Skeletal muscle tissue (tissue), 3 donors: ENCODE measurements at regions not wholly inside any gene's neighbourhood (a gene's known extent, or its start where the extent isn't known, plus 50 kb on each side); places are given as distances from the start of the nearest gene placed in this dataset.

Source experiments
- H3K27ac ChIP-seq: one replicate; pipeline ENCODE4 v1.7.0; 2013; ENCODE audit warnings: mild to moderate bottlenecking, low read depth, low read length, inconsistent platforms
- H3K27me3 ChIP-seq, 3 donors: one replicate each; pipeline ENCODE4 v1.7.0; 2013; ENCODE audit warnings: low read length in 3 of 3; ENCODE audit not compliant: control insufficient read depth in 3 of 3, insufficient read depth in 3 of 3
- H3K36me3 ChIP-seq, 3 donors: one replicate each; pipeline ENCODE4 v1.7.0; 2013; ENCODE audit warnings: low read length in 3 of 3; ENCODE audit not compliant: control insufficient read depth in 3 of 3, insufficient read depth in 3 of 3
- H3K4me1 ChIP-seq, 3 donors: one replicate each; pipeline ENCODE4 v1.7.0; 2013; ENCODE audit warnings: low read length in 3 of 3, mild to moderate bottlenecking in 3 of 3; ENCODE audit not compliant: control insufficient read depth in 3 of 3, insufficient read depth in 3 of 3
- H3K4me3 ChIP-seq, 3 donors: one replicate each; pipeline ENCODE4 v1.7.0; 2013; ENCODE audit warnings: low read length in 3 of 3
- H3K9ac ChIP-seq, 3 donors: one replicate each; pipeline ENCODE4 v1.7.0; 2013; ENCODE audit warnings: low read length in 3 of 3, mild to moderate bottlenecking in 3 of 3, moderate library complexity in 2 of 3, low read depth in 1 of 3
- H3K9me3 ChIP-seq, 3 donors: one replicate each; pipeline ENCODE4 v1.7.0; 2013; ENCODE audit warnings: low read length in 3 of 3; ENCODE audit not compliant: control insufficient read depth in 3 of 3
- donor health status: Osteomylitis.

DNA sequence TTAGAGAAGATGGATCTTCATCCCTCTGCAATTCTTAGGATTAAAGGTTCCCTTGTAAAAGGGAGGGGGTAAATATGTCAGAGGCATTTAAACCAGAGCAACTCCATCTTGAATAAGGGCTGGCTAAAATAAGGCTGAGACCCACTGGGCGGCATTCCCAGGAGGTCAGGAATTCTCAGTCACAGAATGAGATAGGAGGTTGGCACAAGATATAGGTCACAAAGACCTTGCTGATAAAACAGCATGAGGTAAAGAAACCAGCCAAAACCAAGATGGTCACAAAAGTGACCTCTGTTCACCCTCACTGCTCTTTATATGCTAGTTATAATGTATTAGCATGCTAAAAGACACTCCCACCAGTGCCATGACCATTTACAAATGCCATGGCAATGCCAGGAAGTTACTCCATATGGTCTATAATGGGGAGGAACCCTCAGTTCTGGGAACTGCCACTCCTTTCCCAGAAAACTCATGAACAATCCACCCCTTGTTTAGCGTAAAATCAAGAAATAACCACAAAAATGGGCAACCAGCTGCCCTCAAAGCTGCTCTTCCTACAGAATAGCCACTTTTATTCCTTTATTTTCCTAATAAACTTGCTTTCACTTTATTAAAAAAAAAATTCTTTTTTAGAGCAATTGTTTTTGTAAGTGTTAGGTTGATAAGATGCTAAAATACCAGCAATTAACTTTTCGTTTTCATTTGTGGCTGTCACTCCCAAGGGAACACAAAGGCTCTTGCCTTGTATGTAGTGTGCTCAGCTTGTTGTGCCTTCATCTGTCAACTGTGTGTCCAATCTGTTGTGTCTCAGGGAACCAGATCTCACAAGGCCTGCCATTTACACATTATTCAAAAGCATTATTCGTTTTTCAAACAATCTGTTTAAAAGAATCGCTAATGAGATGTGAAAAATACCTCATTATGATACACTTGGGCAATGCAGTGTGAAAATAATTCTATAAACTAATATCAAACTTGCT, 205.2 kb upstream of the RGPD4 start:
- H3K9ac ChIP-seq, result no peak overlapping the region
- no peak overlapping the region for H3K4me3 ChIP-seq
- no peaks in the 10 kb centered on the region for H3K27me3 ChIP-seq
- H3K9me3 ChIP-seq, result peaks cover 0 to 3% (median 0%) of the 10 kb centered on the region in 3 donors
- no peaks in the 10 kb centered on the region for H3K4me1 ChIP-seq
- no peak overlapping the region for H3K27ac ChIP-seq
- H3K36me3 ChIP-seq, result no peaks in the 10 kb centered on the region

DNA sequence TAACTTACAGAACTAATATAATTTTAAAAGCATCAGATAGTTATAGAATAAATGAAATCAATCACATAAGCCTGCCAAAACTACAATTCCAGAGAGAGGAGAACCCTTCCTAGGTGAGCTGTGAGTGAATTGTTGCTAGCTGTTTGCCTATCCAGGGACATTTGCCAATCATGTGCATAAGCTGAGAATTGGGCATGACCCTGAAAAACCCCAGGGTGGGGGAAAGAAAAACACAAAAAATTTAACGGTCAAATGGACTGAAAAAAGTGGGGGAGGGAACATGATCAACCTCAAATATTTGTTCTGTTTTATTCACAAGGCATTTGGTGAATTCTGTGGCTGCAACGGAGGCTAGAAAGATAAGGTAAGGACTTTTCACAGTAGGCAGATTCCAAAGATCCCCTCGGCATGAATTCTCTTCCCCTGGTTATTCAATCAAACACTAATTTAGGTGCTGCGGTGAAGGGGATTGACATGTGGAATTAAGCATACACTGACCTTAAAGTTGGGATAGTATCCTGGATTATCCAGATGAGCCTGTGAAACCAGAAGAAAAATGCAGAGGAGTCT, 203.9 kb upstream of the RGPD4 start:
- H3K36me3 ChIP-seq, result no peaks in the 10 kb centered on the region
- H3K27me3 ChIP-seq, result no peaks in the 10 kb centered on the region
- H3K4me1 ChIP-seq, result no peaks in the 10 kb centered on the region
- no peak overlapping the region for H3K4me3 ChIP-seq
- H3K9ac ChIP-seq, result no peak overlapping the region
- H3K27ac ChIP-seq, result no peak overlapping the region
- peaks cover 0 to 6% (median 3%) of the 10 kb centered on the region in 3 donors for H3K9me3 ChIP-seq

DNA sequence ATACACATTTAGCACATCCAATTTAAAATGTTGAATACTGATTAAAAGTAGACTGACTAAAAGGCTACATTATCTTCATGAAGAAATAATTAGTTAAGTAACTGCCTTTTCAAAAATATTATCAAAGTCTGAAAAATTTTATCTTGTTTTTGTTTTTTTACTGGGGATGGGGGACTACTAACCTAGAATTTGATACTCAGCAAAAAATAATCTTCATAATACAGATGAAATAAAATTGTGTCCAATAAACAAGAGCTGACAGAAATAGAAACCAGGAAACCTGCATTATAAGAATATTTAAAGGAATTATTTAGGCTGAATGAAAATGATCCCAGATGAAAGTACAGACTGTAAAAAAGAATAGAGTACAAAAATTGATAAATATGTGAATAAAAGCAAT, 200.7 kb upstream of the RGPD4 start:
- peaks cover 0 to 6% (median 3%) of the 10 kb centered on the region in 3 donors for H3K9me3 ChIP-seq

DNA sequence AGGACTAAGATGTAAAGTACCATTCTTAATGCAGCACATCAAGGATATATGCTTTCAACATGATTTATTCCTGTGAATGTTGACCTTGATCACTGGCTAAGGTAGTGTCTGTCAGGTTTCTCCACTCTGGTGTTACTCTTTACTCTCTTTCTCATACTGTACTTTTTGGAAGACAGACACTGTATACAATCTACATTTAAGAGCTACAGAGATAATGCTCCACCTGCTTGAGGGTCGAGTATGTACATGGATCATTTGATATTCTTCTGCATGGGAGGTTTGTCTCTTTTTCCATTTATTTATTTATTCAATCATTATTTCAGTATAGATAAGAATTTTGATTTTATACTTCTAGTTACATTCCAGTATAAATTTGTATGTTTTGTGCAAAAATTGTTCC, 199.5 kb upstream of the RGPD4 start:
- Histone ChIP-seq H3K9ac (no peak overlapping the region), H3K36me3 (no peaks in the 10 kb centered on the region), H3K27ac (no peak overlapping the region), H3K4me1 (no peaks in the 10 kb centered on the region), H3K27me3 (no peaks in the 10 kb centered on the region), H3K4me3 (no peak overlapping the region), H3K9me3 (peaks cover 0 to 6% (median 3%) of the 10 kb centered on the region in 3 donors)

More for the DNA sequence above, 200.7 kb upstream of the RGPD4 start:
- Histone ChIP-seq H3K27me3 (no peaks in the 10 kb centered on the region), H3K9ac (no peak overlapping the region), H3K27ac (no peak overlapping the region), H3K36me3 (no peaks in the 10 kb centered on the region), H3K4me1 (no peaks in the 10 kb centered on the region), H3K4me3 (no peak overlapping the region)

DNA sequence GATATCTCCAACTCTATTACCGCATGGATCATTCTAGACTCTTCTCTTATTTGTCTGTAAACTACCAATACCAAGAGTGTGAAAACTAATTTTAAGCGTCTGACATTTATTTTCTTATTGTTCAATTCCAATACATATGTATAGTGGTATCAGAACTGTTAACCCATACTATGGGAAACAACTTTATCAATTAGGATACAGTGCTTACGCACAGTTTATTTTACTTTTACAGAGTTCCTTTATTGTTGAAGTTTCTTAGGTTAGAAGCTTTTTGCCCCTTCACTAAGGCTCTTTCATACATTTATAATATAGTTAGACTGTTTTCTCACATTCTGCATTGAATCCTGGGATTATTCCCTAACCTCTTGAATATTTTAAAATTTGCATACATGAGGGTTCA, 198.8 kb upstream of the RGPD4 start:
- H3K4me3 ChIP-seq, result no peak overlapping the region
- H3K27me3 ChIP-seq, result no peaks in the 10 kb centered on the region
- peaks cover 0 to 6% (median 3%) of the 10 kb centered on the region in 3 donors for H3K9me3 ChIP-seq
- no peak overlapping the region for H3K27ac ChIP-seq
- H3K4me1 ChIP-seq, result no peaks in the 10 kb centered on the region
- H3K9ac ChIP-seq, result no peak overlapping the region
- no peaks in the 10 kb centered on the region for H3K36me3 ChIP-seq

DNA sequence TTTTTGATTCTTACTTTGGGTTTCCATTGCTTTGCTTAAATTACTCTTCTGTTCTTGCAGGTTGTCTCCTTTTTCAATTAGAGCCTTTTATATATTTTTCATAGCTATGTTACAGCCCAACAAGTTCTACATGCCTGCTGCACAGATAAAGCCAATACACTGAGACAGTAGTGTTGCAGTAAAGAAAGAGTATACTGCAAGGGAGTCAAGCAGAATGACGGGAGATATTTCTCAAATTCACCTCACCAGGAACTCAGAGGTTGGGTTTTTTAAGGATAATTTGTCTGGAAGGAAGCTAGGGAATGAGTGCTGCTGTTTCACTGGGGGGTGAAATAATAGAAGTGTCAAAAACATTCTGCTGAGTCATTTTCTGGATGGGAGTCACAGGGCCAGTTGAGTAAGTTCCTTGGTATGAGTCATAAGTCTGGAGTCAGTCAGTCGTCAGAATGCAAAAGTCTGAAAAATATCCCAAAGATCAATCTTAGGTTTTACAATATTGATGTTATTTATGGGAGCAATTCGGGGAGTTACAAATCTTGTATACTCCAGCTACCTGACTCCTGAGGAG, 193.0 kb upstream of the RGPD4 start:
- Histone ChIP-seq H3K9ac (no peak overlapping the region), H3K36me3 (no peaks in the 10 kb centered on the region), H3K27me3 (no peaks in the 10 kb centered on the region), H3K4me3 (no peak overlapping the region), H3K9me3 (no peaks in the 10 kb centered on the region), H3K4me1 (no peaks in the 10 kb centered on the region), H3K27ac (no peak overlapping the region)

DNA sequence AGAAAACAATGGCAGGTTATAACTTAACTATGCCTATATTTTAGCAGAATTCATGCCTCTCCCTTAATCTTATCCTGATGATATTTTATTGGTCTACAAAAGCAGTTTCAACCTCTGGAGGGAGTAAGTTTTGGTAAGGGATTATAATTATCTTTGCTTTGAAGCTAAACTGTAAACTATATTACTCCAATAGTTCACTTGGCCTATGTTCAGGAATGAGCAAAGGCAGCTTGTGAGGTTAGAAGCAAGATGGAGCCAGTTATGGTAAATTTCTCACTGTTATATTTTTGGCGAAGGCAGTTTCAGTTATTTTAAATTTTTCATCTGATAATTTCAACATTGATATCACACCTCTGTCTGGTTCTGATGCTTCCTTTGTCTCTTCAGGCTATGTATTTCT, 192.5 kb upstream of the RGPD4 start:
- H3K27ac ChIP-seq, result no peak overlapping the region
- H3K4me1 ChIP-seq, result no peaks in the 10 kb centered on the region
- no peak overlapping the region for H3K9ac ChIP-seq
- no peaks in the 10 kb centered on the region for H3K9me3 ChIP-seq
- no peaks in the 10 kb centered on the region for H3K27me3 ChIP-seq
- no peaks in the 10 kb centered on the region for H3K36me3 ChIP-seq
- H3K4me3 ChIP-seq, result no peak overlapping the region

DNA sequence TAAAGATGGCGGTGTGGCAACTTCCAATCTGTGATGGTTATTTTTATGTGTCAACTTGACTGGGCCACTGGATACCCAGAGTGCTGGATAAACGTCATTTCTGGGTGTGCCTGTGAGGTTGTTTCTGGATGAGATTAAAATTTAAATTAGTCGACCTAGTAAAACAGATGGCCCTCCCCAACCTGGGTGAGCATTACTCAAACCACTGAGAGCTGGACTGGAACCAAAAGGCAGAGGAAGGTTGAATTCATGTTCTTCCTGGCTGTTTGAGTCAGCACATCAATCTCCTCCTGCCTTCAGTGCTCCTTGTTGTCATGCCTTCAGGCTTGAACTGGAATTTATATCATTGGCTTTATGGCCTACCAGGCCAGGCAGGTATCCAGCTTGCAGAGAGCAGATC, 190.8 kb upstream of the RGPD4 start:
- no peaks in the 10 kb centered on the region for H3K36me3 ChIP-seq
- no peak overlapping the region for H3K4me3 ChIP-seq
- H3K27ac ChIP-seq, result no peak overlapping the region
- no peaks in the 10 kb centered on the region for H3K27me3 ChIP-seq
- H3K4me1 ChIP-seq, result no peaks in the 10 kb centered on the region
- H3K9me3 ChIP-seq, result no peaks in the 10 kb centered on the region
- no peak overlapping the region for H3K9ac ChIP-seq

DNA sequence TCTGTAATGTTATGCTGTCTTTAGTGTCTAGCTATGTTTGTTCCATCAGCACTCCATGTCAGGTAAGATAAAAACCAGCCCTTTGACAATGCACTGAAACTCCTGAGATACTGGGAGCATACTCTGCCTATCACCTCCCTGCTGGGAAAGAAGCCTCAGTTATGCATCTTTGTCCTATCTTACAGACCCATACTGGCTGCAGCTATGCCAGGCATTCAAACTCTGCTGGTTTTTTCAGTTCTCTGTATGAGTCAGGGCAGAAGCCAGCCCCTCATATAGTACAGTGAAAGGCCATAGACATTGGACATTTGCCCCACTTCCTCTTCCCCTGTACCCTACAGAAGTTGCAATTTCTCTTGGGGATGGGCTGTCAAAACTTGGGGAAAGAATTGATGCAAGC, 181.1 kb upstream of the RGPD4 start:
- no peaks in the 10 kb centered on the region for H3K4me1 ChIP-seq
- no peaks in the 10 kb centered on the region for H3K36me3 ChIP-seq
- peaks cover 0 to 9% (median 4%) of the 10 kb centered on the region in 3 donors for H3K9me3 ChIP-seq
- H3K27me3 ChIP-seq, result no peaks in the 10 kb centered on the region
- no peak overlapping the region for H3K9ac ChIP-seq
- H3K4me3 ChIP-seq, result no peak overlapping the region
- no peak overlapping the region for H3K27ac ChIP-seq
